Right forelimb (tissue), 1 donor: ENCODE measurements at regions not wholly inside any gene's neighbourhood (a gene's known extent, or its start where the extent isn't known, plus 50 kb on each side); places are given as distances from the start of the nearest gene placed in this dataset.

Experiments
- DNase-seq: peaks from one replicate; pipeline ENCODE4 v3.0.0-alpha.2; 2018

GRCh38 chr6:15048367-15048766, 197.5 kb upstream of the JARID2 start:
- no peak for DNase-seq

- DNase-seq = no peak
Measured at GRCh38 chr6:15058200-15059061, 187.4 kb upstream of the JARID2 start.

GRCh38 chr6:15061180-15061641, 184.7 kb upstream of the JARID2 start:
- no peak for DNase-seq

- DNase-seq = no peak
Measured at GRCh38 chr6:15061908-15062515, 183.9 kb upstream of the JARID2 start.

- no peak for DNase-seq
Measured at GRCh38 chr6:15062516-15063252, 183.2 kb upstream of the JARID2 start.

GRCh38 chr6:15063253-15063853, 182.5 kb upstream of the JARID2 start:
- DNase-seq = no peak

GRCh38 chr6:15065261-15065989, 180.4 kb upstream of the JARID2 start:
- no peak for DNase-seq

- no peak for DNase-seq
Measured at GRCh38 chr6:15066089-15066758, 179.6 kb upstream of the JARID2 start.

- no peak for DNase-seq
Measured at GRCh38 chr6:15073344-15073789, 172.5 kb upstream of the JARID2 start.

GRCh38 chr6:15073883-15074465, 171.9 kb upstream of the JARID2 start:
- no peak for DNase-seq

GRCh38 chr6:15074806-15075205, 171.1 kb upstream of the JARID2 start:
- no peak for DNase-seq

- no peak for DNase-seq
Measured at GRCh38 chr6:15076565-15076964, 169.3 kb upstream of the JARID2 start.

GRCh38 chr6:15077006-15077405, 168.9 kb upstream of the JARID2 start:
- no peak for DNase-seq

- no peak for DNase-seq
Measured at GRCh38 chr6:15077961-15078360, 167.9 kb upstream of the JARID2 start.

- no peak for DNase-seq
Measured at GRCh38 chr6:15079288-15079817, 166.5 kb upstream of the JARID2 start.

GRCh38 chr6:15080895-15081294, 165.0 kb upstream of the JARID2 start:
- DNase-seq = no peak

GRCh38 chr6:15081447-15081846, 164.4 kb upstream of the JARID2 start:
- DNase-seq = no peak

GRCh38 chr6:15082708-15083107, 163.2 kb upstream of the JARID2 start:
- no peak for DNase-seq

GRCh38 chr6:15086348-15087158, 159.3 kb upstream of the JARID2 start:
- DNase-seq = no peak

- DNase-seq = no peak
Measured at GRCh38 chr6:15087186-15087589, 158.7 kb upstream of the JARID2 start.
